Neural crest cell (in vitro differentiated cells): ENCODE measurements at regions not wholly inside any gene's neighbourhood (a gene's known extent, or its start where the extent isn't known, plus 50 kb on each side); places are given as distances from the start of the nearest gene placed in this dataset.

ENCODE experiments used
- DNase-seq: peaks from one replicate; pipeline ENCODE4 v3.0.0; 2021; ENCODE audit warnings: low read depth, mixed read lengths, low spot score
- H3K27ac Mint-ChIP-seq: one replicate; pipeline ENCODE4 v1.8.0; 2021; ENCODE audit warnings: mild to moderate bottlenecking, mixed read lengths; ENCODE audit not compliant: unreplicated experiment
- H3K27me3 Mint-ChIP-seq: 2 replicates; pipeline ENCODE4 v1.8.0; 2021; ENCODE audit warnings: low read depth, mild to moderate bottlenecking, mixed read lengths
- H3K36me3 Mint-ChIP-seq: 2 replicates; pipeline ENCODE4 v1.8.0; 2021; ENCODE audit warnings: low read depth, mild to moderate bottlenecking, mixed read lengths
- H3K4me1 Mint-ChIP-seq: 2 replicates; pipeline ENCODE4 v1.8.0; 2021; ENCODE audit warnings: mixed read lengths
- H3K4me3 Mint-ChIP-seq: one replicate; pipeline ENCODE4 v1.8.0; 2021; ENCODE audit warnings: mild to moderate bottlenecking, mixed read lengths
- H3K9me3 Mint-ChIP-seq: 2 replicates; pipeline ENCODE4 v1.8.0; 2021; ENCODE audit warnings: mixed read lengths
- TF ChIP-seq, protein P1 (sequence below): fragments of 200-600 bp; sonication (generic); conservative IDR thresholded peaks from 2 replicates; pipeline ENCODE4 v1.5.0; 2021; ENCODE audit warnings: antibody characterized with exemption, mild to moderate bottlenecking

DNA sequence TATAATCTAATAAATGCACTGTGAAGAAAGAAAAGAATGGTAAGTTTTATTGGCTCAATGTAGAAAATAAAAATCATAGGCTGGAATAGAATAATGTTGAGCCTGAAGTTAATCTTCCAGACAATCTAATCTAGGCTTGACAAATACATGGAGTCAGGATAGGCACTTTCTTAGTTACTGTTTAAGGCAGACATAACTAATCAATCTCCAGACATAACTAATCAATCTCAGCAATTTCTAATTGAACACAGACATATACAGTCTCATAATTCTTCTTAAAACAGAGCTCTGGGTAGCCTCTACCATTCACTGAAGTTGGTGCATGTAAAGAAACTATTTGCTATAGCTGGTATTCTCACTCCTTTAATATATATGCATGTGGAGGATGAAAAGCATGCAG lies 150.1 kb upstream of the CTAGE1 start:
- H3K27ac Mint-ChIP-seq: no peak overlapping the region
- no peaks in the 10 kb centered on the region for H3K4me1 Mint-ChIP-seq
- no peak for DNase-seq
- no peaks in the 10 kb centered on the region for H3K36me3 Mint-ChIP-seq
- H3K9me3 Mint-ChIP-seq: no peaks in the 10 kb centered on the region
- H3K4me3 Mint-ChIP-seq: no peak overlapping the region
- TF ChIP-seq, protein P1, sequence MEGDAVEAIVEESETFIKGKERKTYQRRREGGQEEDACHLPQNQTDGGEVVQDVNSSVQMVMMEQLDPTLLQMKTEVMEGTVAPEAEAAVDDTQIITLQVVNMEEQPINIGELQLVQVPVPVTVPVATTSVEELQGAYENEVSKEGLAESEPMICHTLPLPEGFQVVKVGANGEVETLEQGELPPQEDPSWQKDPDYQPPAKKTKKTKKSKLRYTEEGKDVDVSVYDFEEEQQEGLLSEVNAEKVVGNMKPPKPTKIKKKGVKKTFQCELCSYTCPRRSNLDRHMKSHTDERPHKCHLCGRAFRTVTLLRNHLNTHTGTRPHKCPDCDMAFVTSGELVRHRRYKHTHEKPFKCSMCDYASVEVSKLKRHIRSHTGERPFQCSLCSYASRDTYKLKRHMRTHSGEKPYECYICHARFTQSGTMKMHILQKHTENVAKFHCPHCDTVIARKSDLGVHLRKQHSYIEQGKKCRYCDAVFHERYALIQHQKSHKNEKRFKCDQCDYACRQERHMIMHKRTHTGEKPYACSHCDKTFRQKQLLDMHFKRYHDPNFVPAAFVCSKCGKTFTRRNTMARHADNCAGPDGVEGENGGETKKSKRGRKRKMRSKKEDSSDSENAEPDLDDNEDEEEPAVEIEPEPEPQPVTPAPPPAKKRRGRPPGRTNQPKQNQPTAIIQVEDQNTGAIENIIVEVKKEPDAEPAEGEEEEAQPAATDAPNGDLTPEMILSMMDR: no peak
- peaks cover 71% of the 10 kb centered on the region for H3K27me3 Mint-ChIP-seq

DNA sequence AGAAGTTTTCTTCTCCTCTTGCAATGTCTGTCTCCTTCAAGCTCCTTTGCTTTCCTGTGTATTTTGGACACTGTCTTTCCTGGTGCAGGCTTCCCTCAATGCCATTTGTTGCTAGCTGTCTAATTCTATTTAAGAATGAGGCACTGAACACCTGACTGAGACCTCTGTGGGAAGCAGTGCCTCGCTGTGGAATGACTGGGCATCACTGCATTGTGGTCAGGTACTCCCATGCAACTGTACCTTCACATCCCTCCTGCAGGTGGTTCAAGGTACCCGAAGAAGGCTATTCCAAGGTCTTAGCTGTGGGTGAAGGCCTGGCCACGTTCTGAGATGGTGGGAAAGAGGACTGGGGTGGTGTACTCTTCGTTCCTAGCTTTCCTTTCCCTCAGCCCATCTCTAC lies 152.8 kb upstream of the CTAGE1 start:
- H3K27ac Mint-ChIP-seq: no peak overlapping the region
- no peaks in the 10 kb centered on the region for H3K36me3 Mint-ChIP-seq
- H3K4me1 Mint-ChIP-seq: no peaks in the 10 kb centered on the region
- DNase-seq: no peak
- no peak overlapping the region for H3K4me3 Mint-ChIP-seq
- TF ChIP-seq, protein P1: no peak
- peaks cover 45% of the 10 kb centered on the region for H3K27me3 Mint-ChIP-seq
- no peaks in the 10 kb centered on the region for H3K9me3 Mint-ChIP-seq

DNA sequence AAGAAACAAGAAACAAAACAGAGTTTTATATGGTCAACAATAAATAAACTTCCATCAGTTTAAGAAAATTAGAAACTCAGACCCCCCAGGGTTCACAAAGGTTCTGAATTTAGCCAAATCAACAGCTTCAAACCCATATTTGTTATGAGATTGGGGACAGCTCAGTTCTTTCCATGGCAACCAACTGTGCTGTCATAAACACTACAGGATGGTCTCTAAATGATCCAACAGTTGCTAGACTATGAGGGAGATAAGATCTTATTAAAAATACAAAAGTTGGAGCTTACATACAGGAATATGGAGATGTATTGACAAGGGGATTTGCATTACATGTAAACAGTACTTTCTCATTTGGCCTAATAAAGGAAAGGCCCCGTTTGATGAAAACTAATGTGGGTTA lies 154.6 kb upstream of the CTAGE1 start:
- Mint-ChIP-seq H3K4me1 (no peaks in the 10 kb centered on the region), H3K36me3 (no peaks in the 10 kb centered on the region), H3K9me3 (no peaks in the 10 kb centered on the region), H3K27me3 (peaks cover 29% of the 10 kb centered on the region), H3K27ac (no peak overlapping the region), H3K4me3 (no peak overlapping the region)
- DNase-seq: no peak
- TF ChIP-seq, protein P1: no peak

DNA sequence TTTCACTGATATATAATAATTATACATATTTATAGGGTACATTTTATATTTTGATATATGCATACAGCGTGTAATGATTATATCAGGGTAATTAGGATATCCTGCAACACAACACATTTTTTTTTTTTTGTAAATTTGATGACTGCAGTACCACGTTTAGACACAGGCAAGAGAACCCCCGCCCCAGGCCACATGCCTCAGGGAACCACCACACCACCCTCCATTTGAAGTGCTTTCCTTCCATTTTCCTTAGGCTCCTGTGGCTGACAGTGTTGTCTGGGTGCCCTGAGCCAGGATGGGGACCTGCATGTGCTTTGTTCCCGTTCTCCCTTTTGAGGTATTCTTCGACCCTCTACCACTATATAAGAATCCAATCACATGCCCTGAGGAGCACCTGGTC lies 161.6 kb upstream of the CTAGE1 start:
- Mint-ChIP-seq H3K36me3 (no peaks in the 10 kb centered on the region), H3K4me3 (no peak overlapping the region), H3K9me3 (peaks cover 2% of the 10 kb centered on the region), H3K27ac (no peak overlapping the region), H3K4me1 (no peaks in the 10 kb centered on the region), H3K27me3 (no peaks in the 10 kb centered on the region)
- DNase-seq: no peak
- TF ChIP-seq, protein P1: no peak

DNA sequence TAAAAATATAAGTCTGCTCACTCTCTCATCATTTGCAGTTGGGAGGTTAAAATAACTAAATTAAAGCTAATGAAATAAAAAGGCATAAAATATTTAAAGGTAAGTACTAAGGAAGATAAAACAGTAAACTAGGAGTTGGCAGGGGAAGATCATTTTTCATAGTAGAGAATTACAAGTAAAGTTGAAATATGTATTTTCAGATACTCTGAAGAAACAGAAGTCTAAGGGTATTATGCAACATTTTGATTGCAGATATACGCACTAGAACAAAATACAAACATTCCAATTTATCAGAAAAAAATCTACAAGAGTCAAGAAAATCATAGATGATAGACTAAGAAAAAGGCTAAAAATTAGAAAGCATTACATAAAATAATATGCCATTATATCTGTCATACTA lies 167.6 kb upstream of the CTAGE1 start:
- no peak for DNase-seq
- Mint-ChIP-seq H3K9me3 (peaks cover 5% of the 10 kb centered on the region), H3K4me1 (no peaks in the 10 kb centered on the region), H3K27me3 (peaks cover 7% of the 10 kb centered on the region), H3K36me3 (no peaks in the 10 kb centered on the region), H3K4me3 (no peak overlapping the region), H3K27ac (no peak overlapping the region)
- TF ChIP-seq, protein P1: no peak

DNA sequence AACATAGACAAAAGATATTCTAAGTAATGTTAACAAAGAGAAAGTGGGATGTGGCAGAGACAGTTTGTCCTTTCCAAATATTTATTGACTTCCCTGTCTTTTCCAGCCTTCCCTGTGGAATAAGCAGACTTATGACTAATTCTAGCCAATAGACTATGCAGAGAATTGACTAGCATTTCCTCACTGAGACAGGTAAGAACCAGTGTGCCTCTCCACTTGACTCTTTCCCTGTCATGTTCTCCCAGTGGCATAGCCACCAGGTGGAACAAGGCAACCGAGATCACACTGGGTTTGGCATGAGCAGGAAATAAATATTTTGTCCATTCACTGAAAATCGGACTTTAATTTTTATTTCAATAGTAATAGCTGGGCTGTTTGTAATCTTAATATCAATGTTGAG lies 168.1 kb upstream of the CTAGE1 start:
- H3K27ac Mint-ChIP-seq: no peak overlapping the region
- H3K4me1 Mint-ChIP-seq: no peaks in the 10 kb centered on the region
- DNase-seq: no peak
- H3K36me3 Mint-ChIP-seq: no peaks in the 10 kb centered on the region
- H3K27me3 Mint-ChIP-seq: peaks cover 10% of the 10 kb centered on the region
- no peak overlapping the region for H3K4me3 Mint-ChIP-seq
- TF ChIP-seq, protein P1: no peak
- H3K9me3 Mint-ChIP-seq: peaks cover 7% of the 10 kb centered on the region
